A673 (cell line): ENCODE measurements at regions not wholly inside any gene's neighbourhood (a gene's known extent, or its start where the extent isn't known, plus 50 kb on each side); places are given as distances from the start of the nearest gene placed in this dataset.

Experiments used
- BruUV-seq: library from RNA; stranded (reverse); fragments of 400-500 nt; replicated peaks from 2 replicates; lab custom pipeline; 2021; lab: Mats Ljungman, UMichigan
- CTCF ChIA-PET: fragments of 300-600 bp; sonication (Branson Sonifier 250); formaldehyde crosslinking; loops from one replicate; lab custom pipeline; 2022; ENCODE audit warnings: antibody characterized with exemption; lab: Charles Lee
- POLR2A ChIA-PET: fragments of 300-600 bp; sonication (Branson Sonifier 250); formaldehyde crosslinking; loops from one replicate; lab custom pipeline; 2022; ENCODE audit warnings: antibody characterized with exemption; ENCODE audit not compliant: low non-redundant PET; lab: Charles Lee
- DNase-seq: peaks from one replicate; pipeline ENCODE4 v3.0.0-alpha.2; 2015; ENCODE audit warnings: low spot score
- H3K27ac ChIP-seq: fragments of 200-600 bp; sonication (generic); 2 replicates; pipeline ENCODE4 v1.5.1; 2016; ENCODE audit warnings: mixed run types, low read depth, mild to moderate bottlenecking, mixed read lengths, antibody characterized with exemption, low read length; ENCODE audit not compliant: poor library complexity, severe bottlenecking
- H3K27me3 ChIP-seq: fragments of 200-600 bp; sonication (generic); replicated peaks from 2 replicates; pipeline ENCODE4 v1.6.1; 2017; ENCODE audit warnings: mixed run types, low read depth, mild to moderate bottlenecking, mixed read lengths, antibody characterized with exemption, low read length; ENCODE audit not compliant: insufficient read depth, poor library complexity
- H3K36me3 ChIP-seq: fragments of 200-600 bp; sonication (generic); 2 replicates; pipeline ENCODE4 v1.6.1; 2016; ENCODE audit warnings: mixed run types, mild to moderate bottlenecking, mixed read lengths, antibody characterized with exemption, low read length; ENCODE audit not compliant: insufficient read depth, poor library complexity, severe bottlenecking
- H3K4me1 ChIP-seq: fragments of 200-600 bp; sonication (generic); 2 replicates; pipeline ENCODE4 v1.6.1; 2017; ENCODE audit warnings: mixed run types, mild to moderate bottlenecking, mixed read lengths, antibody characterized with exemption, low read length; ENCODE audit not compliant: insufficient read depth, poor library complexity, severe bottlenecking
- H3K4me3 ChIP-seq: fragments of 200-600 bp; sonication (generic); 2 replicates; pipeline ENCODE4 v1.5.1; 2016; ENCODE audit warnings: low read depth, mixed run types, mild to moderate bottlenecking, mixed read lengths, low read length; ENCODE audit not compliant: poor library complexity, severe bottlenecking
- H3K9me3 ChIP-seq: fragments of 200-600 bp; sonication (generic); 2 replicates; pipeline ENCODE4 v1.6.1; 2016; ENCODE audit warnings: mixed run types, low read depth, mild to moderate bottlenecking, mixed read lengths, antibody characterized with exemption, low read length; ENCODE audit not compliant: poor library complexity, severe bottlenecking
- CTCF ChIP-seq: fragments of 300-800, 200-600 bp; sonication (generic); conservative IDR thresholded peaks from 2 replicates; pipeline ENCODE4 v1.5.1; 2017; ENCODE audit warnings: low read depth, mild to moderate bottlenecking, antibody characterized with exemption, low read length, moderate library complexity, mixed read lengths
- EZH2 ChIP-seq: fragments of 200-600 bp; sonication (generic); IDR thresholded peaks from 2 replicates; pipeline ENCODE4 v1.6.1; 2017; ENCODE audit warnings: borderline replicate concordance, low read depth, mild to moderate bottlenecking, mixed read lengths, antibody characterized with exemption, low read length; ENCODE audit not compliant: poor library complexity, severe bottlenecking
- intact Hi-C: fragments of 100-400 bp; cut with micrococcal nuclease; formaldehyde crosslinking; loops from one replicate; pipeline ENCODE4 v1.10.0; 2022; ENCODE audit not compliant: unreplicated experiment

DNA sequence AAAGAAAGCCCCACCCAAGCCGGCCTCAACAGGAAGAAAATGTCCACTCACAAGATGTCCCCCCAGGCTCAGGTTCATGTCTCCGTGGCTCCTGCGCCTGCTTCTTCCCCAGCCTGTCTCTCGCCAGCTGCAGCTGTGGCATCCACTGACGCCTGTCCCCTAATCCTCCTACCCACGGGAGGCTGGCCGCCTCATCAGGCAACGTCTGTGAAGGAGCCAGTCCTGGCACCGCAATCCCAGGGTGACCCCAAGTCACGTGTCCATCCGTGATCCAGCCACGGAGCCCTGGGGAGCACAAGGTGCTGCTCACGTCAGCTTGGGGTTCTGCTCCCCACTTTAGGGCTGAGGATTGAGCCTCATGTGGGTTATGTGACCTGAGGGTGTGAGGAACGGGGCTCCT, 640.3 kb downstream of the CDH26 start:
- H3K4me3 ChIP-seq: no peak overlapping the region
- H3K9me3 ChIP-seq: no peaks in the 10 kb centered on the region
- no peak for DNase-seq
- TF ChIP-seq EZH2: no peak
- no peak for TF ChIP-seq CTCF
- CTCF ChIA-PET: no interaction called here
- no peak overlapping the region for H3K27ac ChIP-seq
- H3K27me3 ChIP-seq: peaks cover 2% of the 10 kb centered on the region
- H3K4me1 ChIP-seq: no peaks in the 10 kb centered on the region
- BruUV-seq: no TSS peak
- intact Hi-C loops: no loop called here
- H3K36me3 ChIP-seq: no peaks in the 10 kb centered on the region
- POLR2A ChIA-PET: no interaction called here

- no peak overlapping the region for H3K27ac ChIP-seq
- intact Hi-C loops: no loop called here
- no peak overlapping the region for H3K4me3 ChIP-seq
- H3K9me3 ChIP-seq: no peaks in the 10 kb centered on the region
- H3K36me3 ChIP-seq: no peaks in the 10 kb centered on the region
- DNase-seq: no peak
- POLR2A ChIA-PET: no interaction called here
- peaks cover 2% of the 10 kb centered on the region for H3K27me3 ChIP-seq
- TF ChIP-seq EZH2: no peak
- TF ChIP-seq CTCF: no peak
- no peaks in the 10 kb centered on the region for H3K4me1 ChIP-seq
- no TSS peak for BruUV-seq
- CTCF ChIA-PET: no interaction called here
Measured at GRCh38 chr20:60599381-60599780, 641.2 kb downstream of the CDH26 start.

DNA sequence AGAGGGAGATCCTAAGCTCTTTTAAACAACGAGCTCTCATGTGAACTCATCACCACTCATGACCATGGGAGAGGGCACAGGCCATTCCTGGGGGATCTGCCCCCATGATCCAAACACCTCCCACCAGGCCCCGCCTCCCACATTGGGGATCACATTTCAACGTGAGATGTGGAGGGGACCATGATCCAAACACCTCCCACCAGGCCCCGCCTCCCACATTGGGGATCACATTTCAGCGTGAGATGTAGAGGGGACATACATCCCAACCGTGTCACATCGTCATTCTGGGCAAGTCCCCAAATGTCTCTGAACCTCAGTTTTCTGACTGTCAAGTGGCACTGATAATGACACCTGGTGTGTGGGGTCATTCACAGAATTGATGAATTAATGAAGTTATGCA, 641.8 kb downstream of the CDH26 start:
- no peak for TF ChIP-seq CTCF
- no peak for TF ChIP-seq EZH2
- POLR2A ChIA-PET: no interaction called here
- Histone ChIP-seq H3K4me3 (no peak overlapping the region), H3K36me3 (no peaks in the 10 kb centered on the region), H3K4me1 (no peaks in the 10 kb centered on the region), H3K27me3 (peaks cover 5% of the 10 kb centered on the region), H3K9me3 (no peaks in the 10 kb centered on the region), H3K27ac (no peak overlapping the region)
- no TSS peak for BruUV-seq
- CTCF ChIA-PET: no interaction called here
- no peak for DNase-seq
- intact Hi-C loops: no loop called here
